DOHH2 (cell line): ENCODE measurements at regions not wholly inside any gene's neighbourhood (a gene's known extent, or its start where the extent isn't known, plus 50 kb on each side); places are given as distances from the start of the nearest gene placed in this dataset.

Source experiments
- H3F3A ChIP-seq: fragments of 200-600 bp; sonication (generic), shearing (Covaris generic); 2 replicates; pipeline ENCODE4 v1.6.0; 2016; ENCODE audit warnings: antibody characterized with exemption, mild to moderate bottlenecking; ENCODE audit not compliant: control insufficient read depth, insufficient read depth
- H3K27ac ChIP-seq: fragments of 200-600 bp; sonication (generic); 2 replicates; pipeline ENCODE4 v1.5.1; 2014; ENCODE audit warnings: low read depth, mild to moderate bottlenecking, low read length, moderate library complexity
- H3K27me3 ChIP-seq: fragments of 200-600 bp; sonication (generic); 2 replicates; pipeline ENCODE4 v1.6.1; 2014; ENCODE audit warnings: mild to moderate bottlenecking, low read length, mixed read lengths; ENCODE audit not compliant: control insufficient read depth
- H3K36me3 ChIP-seq: fragments of 200-600 bp; sonication (generic); 2 replicates; pipeline ENCODE4 v1.6.1; 2014; ENCODE audit warnings: mild to moderate bottlenecking, low read length, moderate library complexity, mixed read lengths; ENCODE audit not compliant: control insufficient read depth
- H3K4me1 ChIP-seq: fragments of 200-600 bp; sonication (generic); 2 replicates; pipeline ENCODE4 v1.6.1; 2014; ENCODE audit warnings: mild to moderate bottlenecking, low read length, mixed read lengths; ENCODE audit not compliant: control insufficient read depth
- H3K4me2 ChIP-seq: fragments of 200-600 bp; sonication (generic); 2 replicates; pipeline ENCODE4 v1.6.0; 2014; ENCODE audit warnings: mild to moderate bottlenecking, low read length, moderate library complexity
- H3K4me3 ChIP-seq: fragments of 200-600 bp; sonication (generic); 2 replicates; pipeline ENCODE4 v1.5.1; 2014; ENCODE audit warnings: mild to moderate bottlenecking, low read length, mixed read lengths
- H3K79me2 ChIP-seq: fragments of 200-600 bp; sonication (generic); 2 replicates; pipeline ENCODE4 v1.6.1; 2014; ENCODE audit warnings: mild to moderate bottlenecking, low read length, mixed read lengths; ENCODE audit not compliant: control insufficient read depth
- H3K9me2 ChIP-seq: fragments of 200-600 bp; sonication (generic); replicated peaks from 2 replicates; pipeline ENCODE4 v1.6.1; 2014; ENCODE audit warnings: mild to moderate bottlenecking, low read length, mixed read lengths; ENCODE audit not compliant: control insufficient read depth
- H3K9me3 ChIP-seq: fragments of 200-600 bp; sonication (generic); 2 replicates; pipeline ENCODE4 v1.6.1; 2014; ENCODE audit warnings: antibody characterized with exemption, low read length, mixed read lengths; ENCODE audit not compliant: control insufficient read depth, insufficient read depth
- H4K20me1 ChIP-seq: fragments of 200-600 bp; sonication (generic); 2 replicates; pipeline ENCODE4 v1.6.0; 2014; ENCODE audit warnings: low read depth, mild to moderate bottlenecking, antibody characterized with exemption, low read length, moderate library complexity; ENCODE audit not compliant: control insufficient read depth, insufficient read depth
- CTCF ChIP-seq: fragments of 200-600 bp; sonication (generic); IDR thresholded peaks from one replicate; pipeline ENCODE4 v1.5.1; 2014; ENCODE audit warnings: antibody characterized with exemption, mild to moderate bottlenecking, low read depth, low read length; ENCODE audit not compliant: poor library complexity, severe bottlenecking
- EZH2phosphoT487 ChIP-seq: fragments of 200-600 bp; sonication (generic); IDR thresholded peaks from 2 replicates; pipeline ENCODE4 v1.6.1; 2017; ENCODE audit warnings: borderline replicate concordance, mild to moderate bottlenecking, antibody characterized with exemption, low read length, moderate library complexity, mixed read lengths

- Histone ChIP-seq H3K4me1 (no peaks in the 10 kb centered on the region), H3K27me3 (no peaks in the 10 kb centered on the region), H3K9me2 (no peaks in the 10 kb centered on the region), H3K36me3 (no peaks in the 10 kb centered on the region), H3K9me3 (no peaks in the 10 kb centered on the region), H3K79me2 (no peaks in the 10 kb centered on the region), H3F3A (no peaks in the 10 kb centered on the region), H3K4me3 (no peak overlapping the region), H3K27ac (no peak overlapping the region), H4K20me1 (no peaks in the 10 kb centered on the region), H3K4me2 (no peak overlapping the region)
- TF ChIP-seq CTCF (no peak), EZH2phosphoT487 (no peak)
Observed at GRCh38 chr4:30182786-30183185, 537.4 kb upstream of the PCDH7 start.

- Histone ChIP-seq H3K27me3 (no peaks in the 10 kb centered on the region), H3K79me2 (no peaks in the 10 kb centered on the region), H3K4me3 (no peak overlapping the region), H4K20me1 (no peaks in the 10 kb centered on the region), H3K27ac (no peak overlapping the region), H3K4me2 (no peak overlapping the region), H3K36me3 (no peaks in the 10 kb centered on the region), H3K9me2 (no peaks in the 10 kb centered on the region), H3K9me3 (no peaks in the 10 kb centered on the region), H3K4me1 (no peaks in the 10 kb centered on the region), H3F3A (no peaks in the 10 kb centered on the region)
- TF ChIP-seq CTCF, result no peak
- TF ChIP-seq EZH2phosphoT487, result no peak
Observed at GRCh38 chr4:30191902-30192301, 528.3 kb upstream of the PCDH7 start.

- Histone ChIP-seq H3K4me2 (no peak overlapping the region), H3K27me3 (no peaks in the 10 kb centered on the region), H3K9me3 (no peaks in the 10 kb centered on the region), H4K20me1 (no peaks in the 10 kb centered on the region), H3K79me2 (no peaks in the 10 kb centered on the region), H3F3A (no peaks in the 10 kb centered on the region), H3K36me3 (no peaks in the 10 kb centered on the region), H3K27ac (no peak overlapping the region), H3K4me3 (no peak overlapping the region), H3K9me2 (no peaks in the 10 kb centered on the region), H3K4me1 (no peaks in the 10 kb centered on the region)
- TF ChIP-seq EZH2phosphoT487, result no peak
- no peak for TF ChIP-seq CTCF
Observed at GRCh38 chr4:30207389-30207788, 512.8 kb upstream of the PCDH7 start.
